ENCODE measurements at regions not wholly inside any gene's neighbourhood (a gene's known extent, or its start where the extent isn't known, plus 50 kb on each side); places are given as distances from the start of the nearest gene placed in this dataset.

DNA sequence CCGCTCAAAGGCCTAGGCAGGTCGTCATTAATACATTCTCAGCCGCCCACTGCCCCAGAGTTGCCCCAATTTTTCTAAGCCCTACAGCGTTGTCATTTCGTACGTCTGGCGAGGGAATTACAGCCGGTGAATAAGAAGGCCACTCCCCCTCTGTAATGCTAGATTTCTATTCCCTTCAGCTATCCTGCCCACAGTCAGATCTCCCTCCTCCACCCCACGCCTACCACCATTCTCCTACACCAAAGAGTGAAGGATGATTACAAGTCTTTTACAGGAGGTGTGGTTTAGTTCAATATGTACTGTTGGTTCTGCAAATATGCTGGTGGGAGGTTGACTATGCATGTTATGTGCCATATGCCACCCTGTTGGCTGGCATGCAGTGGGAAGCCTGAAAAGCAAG, 83.7 kb upstream of the SMIM15 start:
- peak in 2 of 3 donors; percentile 41 to 66 for DNase-seq
- Histone ChIP-seq H3K4me1 (ENCODE audit: low read depth) (peaks cover 10% of the 10 kb centered on the region), H3K36me3 (ENCODE audit: low read depth) (no peaks in the 10 kb centered on the region), H3K4me3 (no peak overlapping the region), H3K9me3 (peaks cover 2% of the 10 kb centered on the region)
- intact Hi-C loops (cut with DNase I, micrococcal nuclease): no loop called here
- no peak for TF ChIP-seq CTCF (IDR thresholded peaks at IDR 0.05)
- ATAC-seq: peak; percentile 99

GRCh38 chr5:61246768-61247307, 84.6 kb upstream of the SMIM15 start:
- intact Hi-C loops (cut with DNase I, micrococcal nuclease): no loop called here
- H3K36me3 ChIP-seq (ENCODE audit: low read depth): no peaks in the 10 kb centered on the region
- H3K4me1 ChIP-seq (ENCODE audit: low read depth): peaks cover 10% of the 10 kb centered on the region
- ATAC-seq (no peak), DNase-seq (no peak)
- no peak overlapping the region for H3K4me3 ChIP-seq
- no peak for TF ChIP-seq CTCF (IDR thresholded peaks at IDR 0.05)
- H3K9me3 ChIP-seq: peaks cover 2% of the 10 kb centered on the region

- DNase-seq: no peak
- H3K36me3 ChIP-seq (ENCODE audit: low read depth): no peaks in the 10 kb centered on the region
- no peak overlapping the region for H3K4me3 ChIP-seq
- no peaks in the 10 kb centered on the region for H3K4me1 ChIP-seq (ENCODE audit: low read depth)
- intact Hi-C loops (cut with DNase I, micrococcal nuclease): no loop called here
- TF ChIP-seq CTCF (IDR thresholded peaks at IDR 0.05): no peak
- H3K9me3 ChIP-seq: peaks cover 2% of the 10 kb centered on the region
- no peak for ATAC-seq
Observed at GRCh38 chr5:61251874-61252642, 80.0 kb upstream of the ZSWIM6 start.

- ATAC-seq (no peak), DNase-seq (no peak)
- Histone ChIP-seq H3K4me1 (ENCODE audit: low read depth) (no peaks in the 10 kb centered on the region), H3K9me3 (peaks cover 2% of the 10 kb centered on the region), H3K4me3 (no peak overlapping the region), H3K36me3 (ENCODE audit: low read depth) (no peaks in the 10 kb centered on the region)
- TF ChIP-seq CTCF (IDR thresholded peaks at IDR 0.05): no peak
- intact Hi-C loops (cut with DNase I, micrococcal nuclease): no loop called here
Observed at GRCh38 chr5:61252643-61252925, 79.5 kb upstream of the ZSWIM6 start.

GRCh38 chr5:61253547-61253946, 78.5 kb upstream of the ZSWIM6 start:
- ATAC-seq: no peak

More at GRCh38 chr5:61253547-61253946, 78.5 kb upstream of the ZSWIM6 start:
- no peak for DNase-seq
- H3K4me3 ChIP-seq: no peak overlapping the region
- H3K9me3 ChIP-seq: peaks cover 2% of the 10 kb centered on the region
- H3K4me1 ChIP-seq (ENCODE audit: low read depth): no peaks in the 10 kb centered on the region
- intact Hi-C loops (cut with DNase I, micrococcal nuclease): no loop called here
- TF ChIP-seq CTCF (IDR thresholded peaks at IDR 0.05): no peak
- no peaks in the 10 kb centered on the region for H3K36me3 ChIP-seq (ENCODE audit: low read depth)
